ENCODE measurements at regions not wholly inside any gene's neighbourhood (a gene's known extent, or its start where the extent isn't known, plus 50 kb on each side); places are given as distances from the start of the nearest gene placed in this dataset.

DNA sequence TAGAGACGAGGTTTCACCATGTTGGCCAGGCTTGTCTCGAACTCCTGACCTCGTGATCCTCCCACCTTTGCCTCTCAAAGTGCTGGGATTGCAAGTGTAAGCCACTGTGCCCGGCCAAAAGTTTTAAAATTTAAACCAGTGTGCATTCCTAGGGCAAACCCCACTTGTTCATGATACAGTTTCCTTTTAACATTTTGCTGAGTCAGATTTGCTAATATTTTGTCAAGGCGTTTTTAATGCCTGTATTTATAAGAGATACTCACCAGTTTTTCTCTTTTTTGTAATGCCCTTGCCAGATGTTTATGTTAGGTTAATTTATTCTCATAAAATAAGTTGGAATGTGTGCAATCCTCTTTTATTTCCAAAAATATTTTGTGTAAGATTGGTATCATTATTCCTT lies 927.4 kb downstream of the DNAJB9 start:
- DNase-seq (no peak), FAIRE-seq (no peak)
- Histone ChIP-seq H3K4me3 (ENCODE audit: low read length in 3 of 3) (no peak overlapping the region), H3K9me3 (ENCODE audit: control insufficient read depth in 2 of 3, insufficient read depth in 1 of 3, low read length in 3 of 3) (no peaks in the 10 kb centered on the region), H3K36me3 (ENCODE audit: control insufficient read depth in 2 of 3, insufficient read depth in 3 of 3, low read length in 3 of 3) (no peaks in the 10 kb centered on the region), H3K27me3 (ENCODE audit: control insufficient read depth, insufficient read depth, low read length) (no peaks in the 10 kb centered on the region), H3K4me1 (ENCODE audit: control insufficient read depth in 2 of 3, insufficient read depth in 2 of 3, low read depth in 1 of 3, low read length in 3 of 3) (no peaks in the 10 kb centered on the region), H3K27ac (ENCODE audit: low read depth in 2 of 2, low read length in 2 of 2) (no peak overlapping the region), H3K9ac (ENCODE audit: low read length in 3 of 3) (no peak overlapping the region)
- TF ChIP-seq, protein P1, sequence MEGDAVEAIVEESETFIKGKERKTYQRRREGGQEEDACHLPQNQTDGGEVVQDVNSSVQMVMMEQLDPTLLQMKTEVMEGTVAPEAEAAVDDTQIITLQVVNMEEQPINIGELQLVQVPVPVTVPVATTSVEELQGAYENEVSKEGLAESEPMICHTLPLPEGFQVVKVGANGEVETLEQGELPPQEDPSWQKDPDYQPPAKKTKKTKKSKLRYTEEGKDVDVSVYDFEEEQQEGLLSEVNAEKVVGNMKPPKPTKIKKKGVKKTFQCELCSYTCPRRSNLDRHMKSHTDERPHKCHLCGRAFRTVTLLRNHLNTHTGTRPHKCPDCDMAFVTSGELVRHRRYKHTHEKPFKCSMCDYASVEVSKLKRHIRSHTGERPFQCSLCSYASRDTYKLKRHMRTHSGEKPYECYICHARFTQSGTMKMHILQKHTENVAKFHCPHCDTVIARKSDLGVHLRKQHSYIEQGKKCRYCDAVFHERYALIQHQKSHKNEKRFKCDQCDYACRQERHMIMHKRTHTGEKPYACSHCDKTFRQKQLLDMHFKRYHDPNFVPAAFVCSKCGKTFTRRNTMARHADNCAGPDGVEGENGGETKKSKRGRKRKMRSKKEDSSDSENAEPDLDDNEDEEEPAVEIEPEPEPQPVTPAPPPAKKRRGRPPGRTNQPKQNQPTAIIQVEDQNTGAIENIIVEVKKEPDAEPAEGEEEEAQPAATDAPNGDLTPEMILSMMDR (IDR thresholded peaks at IDR 0.05; ENCODE audit: borderline replicate concordance, extremely low read depth, insufficient read depth): no peak
- intact Hi-C loops (cut with DNase I): no loop called here

DNA sequence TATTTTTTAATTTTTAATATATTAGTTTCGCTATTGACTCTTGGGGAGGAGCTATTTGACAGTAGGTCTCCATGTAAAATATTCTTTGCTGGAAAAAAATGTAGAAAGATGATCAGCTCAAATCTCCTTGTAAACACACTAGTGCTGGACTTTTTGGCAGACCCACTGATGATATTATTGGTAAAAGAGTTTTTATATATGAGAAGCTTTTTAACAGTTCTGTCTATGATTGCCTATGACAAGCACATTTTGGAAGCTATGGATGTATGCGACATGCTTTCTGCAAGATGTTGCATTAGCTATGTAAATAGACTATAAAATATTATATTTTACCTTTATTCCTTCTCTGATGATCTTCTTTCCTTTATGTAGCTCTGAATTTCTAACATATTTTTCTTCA lies 928.5 kb downstream of the DNAJB9 start:
- H3K4me1 ChIP-seq (ENCODE audit: control insufficient read depth in 2 of 3, insufficient read depth in 2 of 3, low read depth in 1 of 3, low read length in 3 of 3): no peaks in the 10 kb centered on the region
- FAIRE-seq (no peak), DNase-seq (no peak)
- no peaks in the 10 kb centered on the region for H3K9me3 ChIP-seq (ENCODE audit: control insufficient read depth in 2 of 3, insufficient read depth in 1 of 3, low read length in 3 of 3)
- no peak overlapping the region for H3K4me3 ChIP-seq (ENCODE audit: low read length in 3 of 3)
- no peaks in the 10 kb centered on the region for H3K27me3 ChIP-seq (ENCODE audit: control insufficient read depth, insufficient read depth, low read length)
- TF ChIP-seq, protein P1 (IDR thresholded peaks at IDR 0.05; ENCODE audit: borderline replicate concordance, extremely low read depth, insufficient read depth): no peak
- no peak overlapping the region for H3K9ac ChIP-seq (ENCODE audit: low read length in 3 of 3)
- intact Hi-C loops (cut with DNase I): no loop called here
- no peak overlapping the region for H3K27ac ChIP-seq (ENCODE audit: low read depth in 2 of 2, low read length in 2 of 2)
- H3K36me3 ChIP-seq (ENCODE audit: control insufficient read depth in 2 of 3, insufficient read depth in 3 of 3, low read length in 3 of 3): no peaks in the 10 kb centered on the region

DNA sequence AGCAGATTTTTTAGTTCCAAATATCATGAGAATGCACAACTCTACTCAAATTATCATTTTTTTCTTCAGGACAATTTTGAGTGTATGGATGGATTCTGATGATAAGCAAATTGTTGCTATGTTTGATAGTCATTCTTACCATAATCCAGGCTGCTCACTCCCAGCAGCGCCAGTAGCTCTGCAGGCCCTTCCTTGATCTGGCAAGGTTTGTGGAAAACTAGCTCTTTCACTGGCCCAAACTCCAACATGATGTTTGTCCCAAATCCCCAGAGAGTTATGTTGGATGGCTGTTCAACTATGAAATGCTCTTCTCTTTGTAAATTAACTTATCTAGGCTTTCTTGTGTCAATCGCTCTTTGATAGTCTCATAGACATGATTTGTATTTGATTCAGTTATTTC lies 933.7 kb downstream of the DNAJB9 start:
- no peak for FAIRE-seq
- H3K4me1 ChIP-seq (ENCODE audit: control insufficient read depth in 2 of 3, insufficient read depth in 2 of 3, low read depth in 1 of 3, low read length in 3 of 3): no peaks in the 10 kb centered on the region
- no peaks in the 10 kb centered on the region for H3K27me3 ChIP-seq (ENCODE audit: control insufficient read depth, insufficient read depth, low read length)
- intact Hi-C loops (cut with DNase I): no loop called here
- H3K27ac ChIP-seq (ENCODE audit: low read depth in 2 of 2, low read length in 2 of 2): no peak overlapping the region
- TF ChIP-seq, protein P1 (IDR thresholded peaks at IDR 0.05; ENCODE audit: borderline replicate concordance, extremely low read depth, insufficient read depth): no peak
- H3K9me3 ChIP-seq (ENCODE audit: control insufficient read depth in 2 of 3, insufficient read depth in 1 of 3, low read length in 3 of 3): no peaks in the 10 kb centered on the region
- no peaks in the 10 kb centered on the region for H3K36me3 ChIP-seq (ENCODE audit: control insufficient read depth in 2 of 3, insufficient read depth in 3 of 3, low read length in 3 of 3)
- no peak for DNase-seq
- no peak overlapping the region for H3K4me3 ChIP-seq (ENCODE audit: low read length in 3 of 3)
- H3K9ac ChIP-seq (ENCODE audit: low read length in 3 of 3): no peak overlapping the region

DNA sequence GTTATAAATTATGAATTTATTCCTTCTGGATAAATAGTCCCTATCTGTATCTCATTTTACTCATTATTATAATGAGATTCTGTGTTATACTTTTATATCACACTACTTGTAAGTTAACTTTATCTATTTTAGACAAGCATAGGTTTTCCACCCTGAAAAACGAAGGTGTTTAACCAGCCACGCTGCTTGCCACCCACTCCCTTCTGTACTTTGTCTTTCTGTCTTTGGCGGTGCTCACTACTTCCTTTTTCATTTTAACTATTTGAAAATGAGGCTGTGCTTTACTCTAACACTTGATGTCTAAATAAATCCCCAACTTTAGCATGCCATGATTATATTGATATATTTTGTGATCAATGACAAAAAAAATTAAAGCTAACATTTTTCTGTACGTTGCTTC lies 952.9 kb downstream of the DNAJB9 start:
- intact Hi-C loops (cut with DNase I): no loop called here
- FAIRE-seq: no peak

More for the DNA sequence above, 952.9 kb downstream of the DNAJB9 start:
- TF ChIP-seq, protein P1 (IDR thresholded peaks at IDR 0.05; ENCODE audit: borderline replicate concordance, extremely low read depth, insufficient read depth): no peak
- Histone ChIP-seq H3K9ac (ENCODE audit: low read length in 3 of 3) (no peak overlapping the region), H3K4me1 (ENCODE audit: control insufficient read depth in 2 of 3, insufficient read depth in 2 of 3, low read depth in 1 of 3, low read length in 3 of 3) (no peaks in the 10 kb centered on the region), H3K27ac (ENCODE audit: low read depth in 2 of 2, low read length in 2 of 2) (no peak overlapping the region), H3K36me3 (ENCODE audit: control insufficient read depth in 2 of 3, insufficient read depth in 3 of 3, low read length in 3 of 3) (no peaks in the 10 kb centered on the region), H3K9me3 (ENCODE audit: control insufficient read depth in 2 of 3, insufficient read depth in 1 of 3, low read length in 3 of 3) (no peaks in the 10 kb centered on the region), H3K27me3 (ENCODE audit: control insufficient read depth, insufficient read depth, low read length) (no peaks in the 10 kb centered on the region), H3K4me3 (ENCODE audit: low read length in 3 of 3) (no peak overlapping the region)
- DNase-seq: no peak
